Testis (tissue), 2 donors: ENCODE measurements at regions not wholly inside any gene's neighbourhood (a gene's known extent, or its start where the extent isn't known, plus 50 kb on each side); places are given as distances from the start of the nearest gene placed in this dataset.

Experiments used
- DNase-seq: peaks from one replicate; pipeline ENCODE4 v3.0.0-alpha.2; 2019
- H3K27ac ChIP-seq, 2 donors: fragments of 200-600 bp; sonication (generic); one replicate each; pipeline ENCODE4 v1.5.1; 2019
- H3K27me3 ChIP-seq: fragments of 200-600 bp; sonication (generic); one replicate; pipeline ENCODE4 v1.5.1; 2019
- H3K36me3 ChIP-seq: fragments of 200-600 bp; sonication (generic); one replicate; pipeline ENCODE4 v1.5.1; 2017; ENCODE audit warnings: low read depth; ENCODE audit errors: missing control alignments
- H3K4me1 ChIP-seq: fragments of 200-600 bp; sonication (generic); one replicate; pipeline ENCODE4 v1.5.1; 2019
- H3K4me3 ChIP-seq, 2 donors: fragments of 200-600 bp; sonication (generic); one replicate each; pipeline ENCODE4 v1.5.1; 2017 to 2019
- H3K9me3 ChIP-seq: fragments of 200-600 bp; sonication (generic); one replicate; pipeline ENCODE4 v1.5.1; 2017
- POLR2A ChIP-seq: fragments of 450-650 bp; IDR thresholded peaks from one replicate; pipeline ENCODE4 v1.6.1; 2017; ENCODE audit warnings: antibody characterized with exemption, mild to moderate bottlenecking, moderate library complexity
- WGBS, 2 donors: methylation state at CpG; one replicate each; pipeline ENCODE4 v1.1.5; 2018; 5-methylcytosine and 5-hydroxymethylcytosine counted together
- intact Hi-C: fragments of 100-400 bp; cut with DNase I; formaldehyde crosslinking; loops from one replicate; pipeline ENCODE4 v1.15.1; 2023; ENCODE audit warnings: low total_unique reads
- TF ChIP-seq, protein P1 (sequence below), 3 experiments: fragments of 450-650 bp in 2 of 3; fragments of 200-600 bp in 1 of 3; sonication (generic) in 1 of 3; IDR thresholded peaks; one replicate each; pipeline ENCODE4 v1.5.1; 2016 to 2019; ENCODE audit warnings: antibody characterized with exemption in 3 of 3, mild to moderate bottlenecking in 2 of 3, moderate library complexity in 1 of 3

- WGBS, 2 donors: 55 to 61% methylated on average over 3 of the region's 3 CpGs
- no peaks in the 10 kb centered on the region for H3K27me3 ChIP-seq
- no peaks in the 10 kb centered on the region for H3K4me1 ChIP-seq
- H3K36me3 ChIP-seq: no peaks in the 10 kb centered on the region
- TF ChIP-seq POLR2A: no peak
- TF ChIP-seq, protein P1, sequence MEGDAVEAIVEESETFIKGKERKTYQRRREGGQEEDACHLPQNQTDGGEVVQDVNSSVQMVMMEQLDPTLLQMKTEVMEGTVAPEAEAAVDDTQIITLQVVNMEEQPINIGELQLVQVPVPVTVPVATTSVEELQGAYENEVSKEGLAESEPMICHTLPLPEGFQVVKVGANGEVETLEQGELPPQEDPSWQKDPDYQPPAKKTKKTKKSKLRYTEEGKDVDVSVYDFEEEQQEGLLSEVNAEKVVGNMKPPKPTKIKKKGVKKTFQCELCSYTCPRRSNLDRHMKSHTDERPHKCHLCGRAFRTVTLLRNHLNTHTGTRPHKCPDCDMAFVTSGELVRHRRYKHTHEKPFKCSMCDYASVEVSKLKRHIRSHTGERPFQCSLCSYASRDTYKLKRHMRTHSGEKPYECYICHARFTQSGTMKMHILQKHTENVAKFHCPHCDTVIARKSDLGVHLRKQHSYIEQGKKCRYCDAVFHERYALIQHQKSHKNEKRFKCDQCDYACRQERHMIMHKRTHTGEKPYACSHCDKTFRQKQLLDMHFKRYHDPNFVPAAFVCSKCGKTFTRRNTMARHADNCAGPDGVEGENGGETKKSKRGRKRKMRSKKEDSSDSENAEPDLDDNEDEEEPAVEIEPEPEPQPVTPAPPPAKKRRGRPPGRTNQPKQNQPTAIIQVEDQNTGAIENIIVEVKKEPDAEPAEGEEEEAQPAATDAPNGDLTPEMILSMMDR (IDR thresholded peaks at IDR 0.05): no peak
- no peak for DNase-seq
- H3K4me3 ChIP-seq: no peak overlapping the region
- no peak overlapping the region for H3K27ac ChIP-seq
- no peaks in the 10 kb centered on the region for H3K9me3 ChIP-seq
- intact Hi-C loops: no loop called here
These were observed 541.1 kb downstream of the ETS1 start for GRCh38 chr11:128046213-128046612.

- Histone ChIP-seq H3K36me3 (no peaks in the 10 kb centered on the region), H3K4me3 (no peak overlapping the region), H3K9me3 (no peaks in the 10 kb centered on the region), H3K4me1 (no peaks in the 10 kb centered on the region), H3K27ac (no peak overlapping the region), H3K27me3 (no peaks in the 10 kb centered on the region)
- TF ChIP-seq POLR2A: no peak
- TF ChIP-seq, protein P1 (IDR thresholded peaks at IDR 0.05): no peak
- intact Hi-C loops: no loop called here
- WGBS, 2 donors: 56 to 61% methylated on average over 4 of the region's 4 CpGs
- DNase-seq: no peak
These were observed 542.1 kb downstream of the ETS1 start for GRCh38 chr11:128045094-128045725.

GRCh38 chr11:128042290-128042751, 545.0 kb downstream of the ETS1 start:
- no peaks in the 10 kb centered on the region for H3K4me1 ChIP-seq
- intact Hi-C loops: no loop called here
- H3K27ac ChIP-seq: no peak overlapping the region
- no peaks in the 10 kb centered on the region for H3K27me3 ChIP-seq
- no peak overlapping the region for H3K4me3 ChIP-seq
- DNase-seq: no peak
- H3K36me3 ChIP-seq: no peaks in the 10 kb centered on the region
- TF ChIP-seq, protein P1 (IDR thresholded peaks at IDR 0.05): no peak
- TF ChIP-seq POLR2A: no peak
- WGBS, 2 donors: 51 to 69% methylated on average over 2 to 3 of the region's 3 CpGs
- no peaks in the 10 kb centered on the region for H3K9me3 ChIP-seq

GRCh38 chr11:128040603-128041002, 546.8 kb downstream of the ETS1 start:
- intact Hi-C loops: no loop called here
- TF ChIP-seq, protein P1 (IDR thresholded peaks at IDR 0.05): no peak
- TF ChIP-seq POLR2A: no peak
- DNase-seq: no peak

More at GRCh38 chr11:128040603-128041002, 546.8 kb downstream of the ETS1 start:
- Histone ChIP-seq H3K36me3 (no peaks in the 10 kb centered on the region), H3K9me3 (no peaks in the 10 kb centered on the region), H3K4me1 (no peaks in the 10 kb centered on the region), H3K27me3 (no peaks in the 10 kb centered on the region), H3K27ac (no peak overlapping the region), H3K4me3 (no peak overlapping the region)
- WGBS, 2 donors: 64 to 73% methylated on average over 3 of the region's 3 CpGs
